ENCODE measurements at regions not wholly inside any gene's neighbourhood (a gene's known extent, or its start where the extent isn't known, plus 50 kb on each side); places are given as distances from the start of the nearest gene placed in this dataset.

DNA sequence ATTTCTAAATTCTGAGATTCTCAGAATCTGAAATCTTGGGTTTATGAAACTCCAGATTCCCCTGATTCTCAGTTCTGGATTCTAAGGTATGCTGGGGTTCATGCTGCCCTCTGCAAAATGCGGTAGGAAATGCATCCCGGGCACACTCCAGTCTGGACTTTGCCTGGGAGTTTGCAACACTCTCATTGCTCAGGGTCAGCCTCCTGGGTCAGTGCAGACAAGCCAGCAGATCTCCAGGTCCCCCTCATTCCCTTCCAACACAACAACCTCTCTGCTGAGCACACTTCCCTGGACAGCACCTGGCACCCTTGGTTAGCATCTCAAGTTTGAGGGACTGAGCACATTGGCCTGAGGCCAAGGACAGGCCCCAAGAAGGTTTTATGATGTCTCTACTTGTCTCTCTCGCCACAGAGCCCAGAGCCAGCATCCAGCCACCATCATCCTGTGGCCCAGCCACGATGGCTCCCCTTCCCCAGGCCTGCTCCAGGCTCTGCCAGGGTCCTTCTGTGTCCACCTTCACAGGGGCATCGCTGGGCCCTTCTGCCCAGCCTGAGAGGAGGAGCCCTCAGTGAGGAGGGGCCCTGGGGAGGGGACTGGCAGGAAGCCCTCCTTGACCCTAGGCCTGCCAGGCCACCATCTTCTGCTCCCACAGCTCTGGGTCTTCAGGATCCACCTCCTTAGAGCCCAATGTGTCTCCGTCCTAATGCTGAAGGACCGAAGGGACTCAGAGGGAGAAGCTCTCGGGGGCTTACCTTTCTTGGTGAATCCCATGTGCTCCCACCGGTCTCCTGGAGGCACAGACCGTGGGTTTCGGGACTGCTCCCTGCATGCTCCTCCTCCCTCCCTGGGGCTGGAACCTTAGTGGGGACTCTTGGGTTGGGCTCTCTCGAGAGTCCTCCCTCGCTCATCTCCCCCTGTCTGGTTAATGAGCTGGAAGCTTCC lies 550.7 kb downstream of the PTPRU start:
- Histone ChIP-seq H3F3A (ENCODE audit: low read depth) (no peaks in the 10 kb centered on the region), H4K20me1 (ENCODE audit: low read depth) (no peaks in the 10 kb centered on the region), H3K27ac (no peak overlapping the region), H3K9ac (no peak overlapping the region), H3K4me2 (no peak overlapping the region), H3K27me3 (no peaks in the 10 kb centered on the region), H3K4me1 (no peaks in the 10 kb centered on the region), H2AFZ (replicated peaks) (no peak overlapping the region), H3K4me3 (no peak overlapping the region), H3K9me3 (ENCODE audit: low read depth) (no peaks in the 10 kb centered on the region), H3K79me2 (ENCODE audit: low read depth) (no peaks in the 10 kb centered on the region), H3K36me3 (no peaks in the 10 kb centered on the region)
- Mint-ChIP-seq H3K4me3 (no peak overlapping the region), H3K9me3 (no peaks in the 10 kb centered on the region), H3K36me3 (no peaks in the 10 kb centered on the region), H3K27ac (no peak overlapping the region), H3K4me1 (no peaks in the 10 kb centered on the region), H3K27me3 (ENCODE audit: insufficient read depth, low read depth) (peaks cover 21% of the 10 kb centered on the region)
- DNase-seq (ENCODE audit: low spot score), result no peak
- TF ChIP-seq EZH2phosphoT487 (IDR thresholded peaks at IDR 0.05) (no peak), EZH2 (IDR thresholded peaks at IDR 0.05) (no peak)
- TF ChIP-seq, protein P1, sequence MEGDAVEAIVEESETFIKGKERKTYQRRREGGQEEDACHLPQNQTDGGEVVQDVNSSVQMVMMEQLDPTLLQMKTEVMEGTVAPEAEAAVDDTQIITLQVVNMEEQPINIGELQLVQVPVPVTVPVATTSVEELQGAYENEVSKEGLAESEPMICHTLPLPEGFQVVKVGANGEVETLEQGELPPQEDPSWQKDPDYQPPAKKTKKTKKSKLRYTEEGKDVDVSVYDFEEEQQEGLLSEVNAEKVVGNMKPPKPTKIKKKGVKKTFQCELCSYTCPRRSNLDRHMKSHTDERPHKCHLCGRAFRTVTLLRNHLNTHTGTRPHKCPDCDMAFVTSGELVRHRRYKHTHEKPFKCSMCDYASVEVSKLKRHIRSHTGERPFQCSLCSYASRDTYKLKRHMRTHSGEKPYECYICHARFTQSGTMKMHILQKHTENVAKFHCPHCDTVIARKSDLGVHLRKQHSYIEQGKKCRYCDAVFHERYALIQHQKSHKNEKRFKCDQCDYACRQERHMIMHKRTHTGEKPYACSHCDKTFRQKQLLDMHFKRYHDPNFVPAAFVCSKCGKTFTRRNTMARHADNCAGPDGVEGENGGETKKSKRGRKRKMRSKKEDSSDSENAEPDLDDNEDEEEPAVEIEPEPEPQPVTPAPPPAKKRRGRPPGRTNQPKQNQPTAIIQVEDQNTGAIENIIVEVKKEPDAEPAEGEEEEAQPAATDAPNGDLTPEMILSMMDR (IDR thresholded peaks at IDR 0.05), result no peak

DNA sequence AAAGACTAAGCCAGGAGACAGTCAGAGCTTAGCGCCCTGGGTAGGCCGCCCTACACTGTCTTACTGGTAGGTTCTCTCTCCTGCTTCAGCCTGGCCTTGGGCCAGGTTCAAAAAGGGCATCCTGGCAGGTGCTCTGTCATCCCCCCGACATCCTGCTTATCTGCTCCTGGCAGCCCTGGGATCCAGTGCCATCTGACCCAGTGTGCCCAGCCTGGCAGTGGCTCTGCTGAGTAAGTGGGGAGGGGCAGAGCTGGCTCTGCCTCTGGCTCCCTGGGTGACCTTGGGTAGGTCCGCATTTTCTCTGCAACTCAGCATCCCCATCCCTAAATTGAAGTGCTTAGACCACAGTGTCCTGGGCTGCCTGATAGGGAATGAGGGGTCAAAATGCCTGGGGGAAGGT lies 549.9 kb downstream of the PTPRU start:
- Mint-ChIP-seq H3K27me3 (ENCODE audit: insufficient read depth, low read depth) (peaks cover 19% of the 10 kb centered on the region), H3K9me3 (no peaks in the 10 kb centered on the region), H3K4me3 (no peak overlapping the region), H3K27ac (no peak overlapping the region), H3K4me1 (no peaks in the 10 kb centered on the region), H3K36me3 (no peaks in the 10 kb centered on the region)
- Histone ChIP-seq H3K27ac (no peak overlapping the region), H3K4me3 (no peak overlapping the region), H3K36me3 (no peaks in the 10 kb centered on the region), H3K9ac (no peak overlapping the region), H4K20me1 (ENCODE audit: low read depth) (no peaks in the 10 kb centered on the region), H3K27me3 (no peaks in the 10 kb centered on the region), H3K4me1 (no peaks in the 10 kb centered on the region), H3K4me2 (no peak overlapping the region), H3K9me3 (ENCODE audit: low read depth) (no peaks in the 10 kb centered on the region), H3K79me2 (ENCODE audit: low read depth) (no peaks in the 10 kb centered on the region), H2AFZ (replicated peaks) (no peak overlapping the region), H3F3A (ENCODE audit: low read depth) (no peaks in the 10 kb centered on the region)
- no peak for DNase-seq (ENCODE audit: low spot score)
- TF ChIP-seq EZH2 (IDR thresholded peaks at IDR 0.05), result no peak
- TF ChIP-seq EZH2phosphoT487 (IDR thresholded peaks at IDR 0.05), result no peak
- TF ChIP-seq, protein P1 (IDR thresholded peaks at IDR 0.05), result no peak

DNA sequence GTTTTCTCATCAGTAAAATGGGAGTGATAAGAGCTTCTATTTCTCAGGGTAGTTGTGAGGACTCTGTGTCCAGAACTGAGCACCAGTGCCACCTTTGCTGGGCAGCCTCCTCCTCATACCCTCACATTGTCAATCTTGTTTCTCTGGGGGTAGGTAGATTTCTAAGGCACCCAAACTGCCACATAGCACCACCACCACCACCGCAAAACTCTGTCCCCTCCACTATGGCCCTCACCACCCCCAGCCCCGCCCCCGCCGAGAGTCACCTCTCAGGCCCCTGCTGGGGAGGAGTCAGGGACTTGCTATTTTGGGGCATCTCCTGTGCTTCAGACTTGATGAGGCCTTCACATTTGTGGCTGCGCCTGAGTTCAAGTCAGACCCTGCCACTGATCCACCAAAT lies 549.2 kb downstream of the PTPRU start:
- H3K4me3 Mint-ChIP-seq, result no peak overlapping the region
- H3K4me1 Mint-ChIP-seq, result no peaks in the 10 kb centered on the region

More for the DNA sequence above, 549.2 kb downstream of the PTPRU start:
- no peaks in the 10 kb centered on the region for H3K9me3 Mint-ChIP-seq
- H3K27me3 Mint-ChIP-seq (ENCODE audit: insufficient read depth, low read depth), result peaks cover 19% of the 10 kb centered on the region
- H3K27me3 ChIP-seq, result no peaks in the 10 kb centered on the region
- H3K9ac ChIP-seq, result no peak overlapping the region
- H3K36me3 Mint-ChIP-seq, result no peaks in the 10 kb centered on the region
- H2AFZ ChIP-seq (replicated peaks), result no peak overlapping the region
- no peaks in the 10 kb centered on the region for H3F3A ChIP-seq (ENCODE audit: low read depth)
- no peaks in the 10 kb centered on the region for H4K20me1 ChIP-seq (ENCODE audit: low read depth)
- no peaks in the 10 kb centered on the region for H3K4me1 ChIP-seq
- no peak overlapping the region for H3K4me3 ChIP-seq
- no peaks in the 10 kb centered on the region for H3K79me2 ChIP-seq (ENCODE audit: low read depth)
- H3K36me3 ChIP-seq, result no peaks in the 10 kb centered on the region
- TF ChIP-seq, protein P1 (IDR thresholded peaks at IDR 0.05), result no peak
- TF ChIP-seq EZH2 (IDR thresholded peaks at IDR 0.05) (no peak), EZH2phosphoT487 (IDR thresholded peaks at IDR 0.05) (no peak)
- H3K27ac Mint-ChIP-seq, result no peak overlapping the region
- no peak overlapping the region for H3K4me2 ChIP-seq
- no peak overlapping the region for H3K27ac ChIP-seq
- no peak for DNase-seq (ENCODE audit: low spot score)
- H3K9me3 ChIP-seq (ENCODE audit: low read depth), result no peaks in the 10 kb centered on the region

Data from neural progenitor cell (in vitro differentiated cells).